ENCODE measurements at regions not wholly inside any gene's neighbourhood (a gene's known extent, or its start where the extent isn't known, plus 50 kb on each side); places are given as distances from the start of the nearest gene placed in this dataset.

DNA sequence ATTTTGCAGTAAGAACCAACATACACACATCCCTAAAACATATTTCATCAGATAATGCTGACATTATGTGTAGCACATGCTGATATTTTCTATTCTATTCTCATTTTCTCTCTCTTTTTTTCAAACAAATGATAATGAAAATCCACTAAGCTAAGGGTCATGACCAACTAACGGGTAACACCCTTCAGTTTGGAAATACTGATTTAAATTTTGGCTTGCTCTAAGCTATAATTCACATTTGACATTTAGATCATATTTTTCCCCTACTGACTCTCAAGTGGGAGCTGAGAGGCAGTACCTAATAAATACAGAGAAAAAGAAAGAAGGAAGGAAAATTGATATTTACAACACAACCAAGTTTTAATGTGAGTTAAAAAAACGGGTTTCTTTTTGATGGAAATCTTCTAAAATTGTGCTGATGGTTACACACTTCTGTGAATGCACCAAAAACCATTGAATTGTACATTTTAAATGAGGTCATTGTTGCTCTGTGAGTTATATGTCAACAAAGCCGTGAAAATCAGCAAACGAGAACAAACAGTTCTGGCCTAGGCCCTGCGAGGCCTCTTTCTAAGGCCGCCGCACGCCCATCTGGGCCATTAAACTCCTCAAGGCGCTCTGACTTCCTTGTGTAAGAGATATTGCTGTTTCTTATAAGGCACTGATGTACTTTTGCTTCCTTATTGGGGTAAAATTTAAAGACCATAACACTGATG is 124.2 kb downstream of the GALR1 start:
- no peak for DNase-seq (ENCODE audit: low spot score)
- H3K27ac ChIP-seq: peak overlapping the region in 1 of 2 donors; percentile 32
- H3K4me3 ChIP-seq: no peak overlapping the region
- TF ChIP-seq, protein P1, sequence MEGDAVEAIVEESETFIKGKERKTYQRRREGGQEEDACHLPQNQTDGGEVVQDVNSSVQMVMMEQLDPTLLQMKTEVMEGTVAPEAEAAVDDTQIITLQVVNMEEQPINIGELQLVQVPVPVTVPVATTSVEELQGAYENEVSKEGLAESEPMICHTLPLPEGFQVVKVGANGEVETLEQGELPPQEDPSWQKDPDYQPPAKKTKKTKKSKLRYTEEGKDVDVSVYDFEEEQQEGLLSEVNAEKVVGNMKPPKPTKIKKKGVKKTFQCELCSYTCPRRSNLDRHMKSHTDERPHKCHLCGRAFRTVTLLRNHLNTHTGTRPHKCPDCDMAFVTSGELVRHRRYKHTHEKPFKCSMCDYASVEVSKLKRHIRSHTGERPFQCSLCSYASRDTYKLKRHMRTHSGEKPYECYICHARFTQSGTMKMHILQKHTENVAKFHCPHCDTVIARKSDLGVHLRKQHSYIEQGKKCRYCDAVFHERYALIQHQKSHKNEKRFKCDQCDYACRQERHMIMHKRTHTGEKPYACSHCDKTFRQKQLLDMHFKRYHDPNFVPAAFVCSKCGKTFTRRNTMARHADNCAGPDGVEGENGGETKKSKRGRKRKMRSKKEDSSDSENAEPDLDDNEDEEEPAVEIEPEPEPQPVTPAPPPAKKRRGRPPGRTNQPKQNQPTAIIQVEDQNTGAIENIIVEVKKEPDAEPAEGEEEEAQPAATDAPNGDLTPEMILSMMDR (IDR thresholded peaks at IDR 0.05): no peak

DNA sequence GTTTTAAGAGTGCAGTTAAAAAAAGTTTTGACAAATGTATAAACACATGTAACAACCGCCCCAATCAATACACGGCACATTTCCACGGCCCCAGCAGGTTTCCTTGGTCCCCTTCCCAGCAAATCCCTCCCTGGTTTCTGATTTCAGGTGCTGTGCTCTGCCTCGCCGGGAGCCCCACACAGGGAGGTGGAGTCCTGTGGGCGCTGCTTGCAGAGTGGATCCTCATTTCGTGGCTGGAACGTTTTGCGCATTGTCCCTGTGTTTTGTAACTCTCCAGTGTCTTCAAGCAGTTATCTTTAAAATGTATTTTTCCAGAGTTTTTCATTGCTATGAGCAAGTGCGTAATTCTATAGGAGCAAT is 124.8 kb downstream of the GALR1 start:
- no peak for DNase-seq (ENCODE audit: low spot score)

DNA sequence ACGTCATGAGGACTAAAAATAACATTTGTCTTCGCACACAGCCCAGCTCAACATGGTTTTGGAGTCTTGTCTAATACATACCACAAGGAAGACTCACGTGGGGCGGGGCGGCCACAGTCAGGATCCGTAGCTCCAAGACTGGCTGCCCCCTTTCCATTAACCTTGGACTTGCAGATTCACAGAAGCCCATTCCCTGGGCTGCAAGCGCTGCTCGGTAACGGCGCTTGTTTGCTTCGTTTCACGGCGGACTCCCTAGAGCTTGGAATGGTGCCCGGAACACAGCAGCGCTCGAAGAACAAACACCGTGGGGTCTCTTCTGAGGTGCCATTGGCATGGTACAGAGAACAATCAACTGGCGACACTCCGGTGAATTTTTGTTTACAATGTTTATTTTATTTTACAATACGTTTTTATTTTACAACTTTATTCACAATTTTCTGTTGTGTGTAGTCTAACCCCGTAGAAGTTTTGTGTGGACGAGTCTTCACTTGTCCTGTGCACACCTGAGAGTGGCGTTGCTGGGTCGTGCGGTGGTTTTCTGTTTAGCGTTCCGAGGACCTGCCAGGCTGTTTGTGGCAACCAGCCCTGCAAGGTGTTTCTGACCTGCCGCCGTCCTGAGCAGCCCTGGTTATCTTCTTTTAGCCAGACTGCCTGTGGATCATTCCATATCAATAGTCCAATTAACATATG is 126.5 kb downstream of the GALR1 start:
- DNase-seq (ENCODE audit: low spot score): no peak
- TF ChIP-seq, protein P1 (IDR thresholded peaks at IDR 0.05): no peak
- H3K27ac ChIP-seq: no peak overlapping the region
- no peak overlapping the region for H3K4me3 ChIP-seq

More for the DNA sequence above, 124.8 kb downstream of the GALR1 start:
- peak overlapping the region in 1 of 2 donors; percentile 32 for H3K27ac ChIP-seq
- TF ChIP-seq, protein P1 (IDR thresholded peaks at IDR 0.05): no peak
- no peak overlapping the region for H3K4me3 ChIP-seq

DNA sequence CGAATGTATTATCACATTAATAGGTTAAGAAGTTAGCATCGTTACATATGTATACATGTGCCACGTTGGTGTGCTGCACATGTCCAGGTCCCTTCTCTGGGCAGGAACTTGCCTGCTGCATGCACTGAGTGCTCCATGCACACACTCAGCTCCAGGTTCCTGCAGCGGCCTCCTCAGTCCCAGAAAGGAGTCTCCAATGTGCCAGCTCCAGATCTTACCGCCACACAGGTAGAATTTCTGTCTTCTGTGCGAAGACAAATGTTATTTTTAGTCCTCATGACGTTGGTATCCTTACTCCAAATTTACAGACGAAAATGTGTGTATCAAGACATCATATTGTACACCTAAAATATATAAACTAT is 127.1 kb downstream of the GALR1 start:
- Histone ChIP-seq H3K4me3 (no peak overlapping the region), H3K27ac (no peak overlapping the region)
- TF ChIP-seq, protein P1 (IDR thresholded peaks at IDR 0.05): no peak
- DNase-seq (ENCODE audit: low spot score): no peak

DNA sequence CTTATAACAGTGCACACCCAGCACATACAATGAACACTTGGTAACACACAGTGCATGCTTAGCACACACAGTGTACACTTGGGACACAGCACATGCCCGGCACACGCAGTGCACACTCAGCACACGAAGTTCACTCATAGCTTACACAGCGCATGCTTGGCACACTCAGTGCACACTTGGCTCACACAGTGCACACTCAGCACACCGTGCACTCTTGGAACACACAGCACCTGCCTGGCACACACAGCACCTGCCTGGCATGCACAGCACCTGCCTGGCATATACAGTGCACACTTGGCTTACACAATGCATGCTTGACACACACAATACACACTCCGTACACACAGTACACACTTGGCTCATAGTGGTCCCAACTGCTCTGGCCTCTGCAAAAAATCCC is 128.2 kb downstream of the GALR1 start:
- no peak overlapping the region for H3K4me3 ChIP-seq
- no peak overlapping the region for H3K27ac ChIP-seq
- TF ChIP-seq, protein P1 (IDR thresholded peaks at IDR 0.05): no peak
- DNase-seq (ENCODE audit: low spot score): no peak

DNA sequence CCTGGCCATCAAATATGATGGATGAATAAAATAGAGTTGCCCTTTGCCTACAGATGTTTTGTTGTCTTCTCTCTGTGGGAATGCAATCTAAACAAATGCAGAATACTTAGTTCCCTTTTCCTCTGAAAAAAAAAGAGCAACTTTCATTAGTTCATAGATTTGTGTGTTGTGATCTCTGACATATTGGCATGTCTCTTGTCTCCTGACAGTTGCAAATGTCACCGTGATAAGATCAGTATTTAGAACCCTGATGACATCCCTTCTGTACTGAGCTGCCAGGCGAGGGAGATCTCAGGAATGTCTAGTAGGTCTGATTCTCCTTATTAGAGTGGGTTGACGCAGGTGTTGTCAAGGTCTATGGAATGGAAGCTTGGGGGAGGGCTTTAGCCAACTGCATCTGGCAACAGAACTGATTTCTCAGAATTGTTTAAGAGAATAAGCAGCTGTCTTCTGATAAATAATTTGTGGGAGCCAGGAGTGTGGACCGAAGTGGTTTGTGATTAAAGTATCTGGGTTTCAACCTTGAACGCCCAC is 130.4 kb downstream of the GALR1 start:
- Histone ChIP-seq H3K4me3 (no peak overlapping the region), H3K27ac (no peak overlapping the region)
- TF ChIP-seq, protein P1 (IDR thresholded peaks at IDR 0.05): no peak
- no peak for DNase-seq (ENCODE audit: low spot score)

DNA sequence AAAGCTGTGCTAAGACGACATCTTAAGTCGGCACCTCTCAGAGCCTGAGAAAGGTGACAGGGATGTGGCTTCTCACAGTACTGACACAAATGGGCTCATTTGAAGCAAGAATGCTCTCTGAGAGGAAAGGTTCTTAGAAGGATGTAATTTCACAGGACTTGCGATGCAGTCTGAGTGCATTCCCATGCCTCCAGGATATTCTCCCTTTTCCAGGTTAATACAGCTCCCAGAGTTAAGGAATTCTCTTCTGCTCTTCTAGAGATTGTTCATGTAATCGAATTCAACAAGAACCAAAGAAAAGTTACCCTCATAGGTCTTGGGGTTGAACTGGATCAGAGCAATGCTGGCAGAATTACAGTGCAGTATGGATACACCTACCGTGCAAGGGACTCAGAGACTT is 131.0 kb downstream of the GALR1 start:
- DNase-seq (ENCODE audit: low spot score): no peak
- no peak overlapping the region for H3K27ac ChIP-seq
- H3K4me3 ChIP-seq: no peak overlapping the region
- TF ChIP-seq, protein P1 (IDR thresholded peaks at IDR 0.05): no peak

Measured in coronary artery (tissue), 2 donors.